GM21367 (cell line): ENCODE measurements at regions not wholly inside any gene's neighbourhood (a gene's known extent, or its start where the extent isn't known, plus 50 kb on each side); places are given as distances from the start of the nearest gene placed in this dataset.
"Not testable (repeated sequence)": the region's sequence is repeated elsewhere in the genome, so short reads cannot be mapped to it uniquely, and the experiment has no call there.

Experiments used
- ATAC-seq: cut with Tn5 transposase; IDR thresholded peaks from one replicate; pipeline ENCODE4 v1.9.1; 2021; ENCODE audit not compliant: unreplicated experiment

DNA sequence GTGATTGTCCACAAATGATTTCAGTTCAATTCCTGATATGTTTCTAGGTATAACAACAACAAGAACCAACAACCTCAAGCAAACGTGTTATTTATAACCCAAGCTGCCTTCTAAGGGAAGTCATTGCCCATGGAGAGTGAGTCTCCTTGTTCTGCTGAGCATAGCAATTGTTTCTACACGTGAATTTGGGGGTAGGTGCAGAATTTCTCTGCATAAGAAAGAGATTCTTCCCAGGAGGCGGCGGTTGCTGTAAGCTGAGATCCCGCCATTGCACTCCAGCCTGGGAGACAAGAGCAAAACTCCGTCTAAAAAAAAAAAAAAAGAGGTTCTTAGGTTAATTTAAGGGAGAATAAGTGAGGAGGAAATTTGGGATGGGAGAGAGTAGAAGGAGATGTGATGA lies 226.5 kb upstream of the PELI2 start:
- ATAC-seq, result no peak

DNA sequence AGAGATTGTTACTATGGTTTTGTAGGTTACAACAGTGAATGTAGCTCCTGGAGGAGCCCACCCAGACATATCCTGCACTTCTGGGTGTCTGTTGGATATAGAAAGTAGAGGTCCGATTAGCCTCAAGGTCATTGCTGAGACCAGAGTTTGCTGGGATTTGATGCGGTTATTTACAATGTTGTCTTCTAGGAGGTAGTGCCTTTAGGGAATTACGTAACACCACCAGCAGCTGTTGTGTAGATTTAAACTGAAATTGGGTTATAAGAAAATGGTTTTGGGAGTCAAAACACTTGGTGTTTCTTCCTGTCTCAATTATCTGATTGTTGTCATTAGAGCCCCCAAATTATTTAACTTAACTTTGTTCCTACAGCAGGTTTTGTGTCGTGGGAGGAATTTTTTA lies 225.3 kb upstream of the PELI2 start:
- no peak for ATAC-seq

DNA sequence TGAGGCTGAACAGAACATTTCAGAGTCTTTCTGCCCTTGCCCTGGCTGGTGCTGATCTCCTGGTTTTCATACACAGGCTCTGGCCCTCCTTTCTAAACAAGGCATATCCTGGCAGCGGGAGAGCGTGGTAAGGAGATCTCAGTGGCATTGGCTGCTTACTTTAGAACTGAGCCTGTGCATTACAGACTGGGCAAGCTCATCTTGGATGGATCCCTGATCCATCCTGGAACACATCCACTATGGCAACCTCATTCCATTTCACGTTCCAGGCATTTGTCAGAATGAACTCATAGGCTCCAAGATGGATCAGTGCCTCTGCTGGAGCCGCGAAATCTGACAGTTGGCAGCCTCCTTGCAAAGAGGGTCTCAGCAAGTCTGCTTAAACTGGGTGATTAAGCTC lies 224.5 kb upstream of the PELI2 start:
- ATAC-seq, result no peak

DNA sequence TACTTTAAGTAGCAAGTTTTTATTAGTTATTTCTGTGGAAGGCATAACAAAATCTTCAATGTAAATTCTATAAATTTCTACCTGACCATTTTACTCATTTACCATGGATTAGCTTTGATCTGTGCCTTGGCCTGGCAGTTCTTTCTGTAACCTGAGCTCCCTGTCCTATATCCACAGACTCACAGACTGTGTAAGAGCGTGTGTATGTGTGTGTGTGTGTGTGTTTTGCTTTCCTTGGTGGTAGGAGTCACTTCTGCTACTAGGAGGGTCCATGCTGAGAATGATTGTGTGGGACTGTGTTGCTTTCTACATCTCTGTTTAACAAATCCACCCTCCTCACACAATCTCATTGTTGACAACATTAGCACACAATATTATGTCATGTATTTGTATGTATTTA lies 221.2 kb upstream of the PELI2 start:
- no peak for ATAC-seq

DNA sequence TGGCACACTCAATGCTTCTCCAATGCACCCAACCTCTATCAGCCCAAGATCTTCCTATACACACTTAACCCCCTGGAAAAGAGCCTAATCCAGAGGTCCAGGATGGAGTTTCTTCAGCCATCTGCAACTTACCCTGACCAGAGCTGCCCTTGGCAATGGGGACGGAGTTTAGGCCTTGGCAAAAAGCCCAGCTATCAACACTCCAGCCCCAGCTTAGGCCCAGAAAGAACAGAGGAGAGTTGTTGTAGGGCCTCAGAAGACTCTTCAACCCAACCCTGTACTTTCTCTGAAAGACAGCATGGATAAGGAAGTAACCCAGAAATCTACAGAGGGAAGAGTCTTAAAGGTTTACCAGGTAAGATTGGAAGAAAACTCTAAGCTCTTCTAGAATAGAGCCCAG lies 219.3 kb upstream of the PELI2 start:
- ATAC-seq, result no peak

DNA sequence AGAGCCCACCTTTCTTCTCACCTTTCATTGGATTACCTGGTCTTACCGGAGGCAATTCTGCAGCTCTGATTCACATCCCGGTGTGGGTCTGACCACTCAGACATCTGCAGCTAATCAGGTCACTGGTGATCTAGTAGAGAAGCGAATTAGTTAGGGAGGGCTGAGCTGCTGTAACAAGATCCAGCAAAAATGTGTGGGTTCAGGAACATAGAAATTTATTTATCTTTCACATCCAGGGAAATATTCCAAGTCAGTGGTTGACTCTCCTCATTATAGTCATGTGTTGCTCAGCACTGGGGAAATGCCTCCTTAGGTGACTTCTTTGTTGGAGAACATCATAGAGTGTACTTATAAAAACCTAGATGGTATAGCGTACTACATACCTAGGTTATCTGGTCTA lies 218.7 kb upstream of the PELI2 start:
- no peak for ATAC-seq

DNA sequence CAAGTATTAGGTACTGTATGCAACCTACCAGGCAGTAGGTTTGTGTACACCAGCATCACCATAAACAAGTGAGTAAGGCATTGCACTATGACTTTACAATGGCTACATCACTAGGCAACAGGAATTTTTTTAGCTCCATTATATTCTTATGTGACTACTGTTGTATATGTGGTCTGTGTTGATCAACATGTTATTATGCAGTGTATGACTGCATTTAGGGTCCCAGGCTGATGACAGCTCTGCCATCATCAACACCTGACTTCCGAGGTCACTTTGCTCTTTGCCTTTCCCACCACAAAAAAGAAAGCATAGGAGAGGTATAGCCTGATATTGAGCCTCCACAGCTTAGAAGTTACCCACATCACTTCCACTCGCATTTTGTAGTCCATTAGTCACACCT lies 217.5 kb upstream of the PELI2 start:
- no peak for ATAC-seq

DNA sequence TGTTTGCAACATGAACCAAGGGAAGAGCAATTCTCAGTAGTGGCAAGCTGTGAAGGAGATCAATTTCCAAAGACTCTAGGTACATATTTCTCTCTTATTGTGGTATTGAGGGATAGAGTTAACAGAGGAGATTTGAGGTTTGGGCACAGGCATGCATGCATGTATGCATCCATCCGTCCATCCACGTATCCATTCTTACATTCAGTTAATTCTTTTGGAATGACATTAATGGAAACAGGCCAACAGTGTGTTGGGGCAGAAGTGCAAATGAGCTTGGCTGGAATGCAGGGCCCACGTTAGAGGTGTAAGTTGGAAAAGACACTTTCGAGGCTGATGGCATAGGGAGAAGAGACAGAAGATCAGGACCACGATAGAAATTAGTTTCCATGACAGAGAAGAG lies 216.9 kb upstream of the PELI2 start:
- ATAC-seq, result no peak

DNA sequence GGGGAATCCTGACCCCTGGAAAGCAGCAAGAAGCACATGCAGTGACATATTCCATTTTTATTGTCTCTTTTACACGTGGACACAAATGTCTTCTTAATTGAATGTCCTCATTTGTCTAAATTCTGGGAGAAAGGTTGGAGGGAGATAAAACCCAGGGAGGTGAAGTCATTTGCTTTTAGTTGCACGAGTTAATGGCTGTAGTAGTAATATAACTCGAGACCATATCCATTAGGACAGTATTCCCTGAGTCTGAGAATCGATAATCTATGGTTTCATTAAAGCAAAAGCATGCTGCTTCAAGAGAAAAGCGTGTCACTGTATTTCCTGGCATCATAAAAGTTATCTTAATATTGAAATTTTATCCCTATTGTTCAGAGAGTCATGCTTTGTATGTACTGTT lies 216.0 kb upstream of the PELI2 start:
- no peak for ATAC-seq

DNA sequence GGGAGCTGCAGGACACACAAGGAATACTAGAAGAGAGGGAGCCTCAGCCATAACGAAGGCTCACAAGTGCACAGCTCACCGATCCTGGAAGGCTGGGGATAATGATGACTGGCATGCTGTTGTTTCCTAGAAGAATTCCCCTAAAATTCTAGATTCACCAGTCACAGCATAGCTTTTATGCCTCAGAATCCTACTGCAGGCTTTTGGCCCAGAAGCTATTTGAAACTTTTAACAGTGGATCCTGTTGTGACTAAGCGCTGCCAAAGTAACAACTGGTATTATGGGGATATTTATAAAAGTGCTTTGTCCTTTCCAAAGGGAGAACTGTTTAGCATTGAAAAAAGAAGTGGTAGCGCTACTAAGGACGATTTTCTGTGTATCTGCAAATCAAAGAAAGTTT lies 214.1 kb upstream of the PELI2 start:
- no peak for ATAC-seq

DNA sequence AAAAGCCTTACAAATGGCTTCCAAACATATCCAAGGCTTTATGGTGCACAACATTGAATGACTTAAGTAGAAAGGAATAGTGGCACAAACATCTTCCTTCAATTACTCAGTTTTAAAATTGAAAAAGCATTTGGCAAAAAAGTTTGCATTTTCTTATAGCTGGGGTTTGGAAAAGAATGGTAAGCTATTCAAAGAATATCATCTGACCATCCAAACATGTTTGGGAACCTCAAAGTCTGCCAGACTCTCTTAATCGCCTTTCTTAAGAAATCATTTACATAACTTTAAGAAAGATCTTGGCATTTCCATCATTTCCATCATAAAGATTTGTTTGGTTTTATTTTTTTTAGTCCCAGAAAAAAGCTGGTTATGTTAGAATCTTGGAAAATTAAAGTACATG lies 210.1 kb upstream of the PELI2 start:
- no peak for ATAC-seq

DNA sequence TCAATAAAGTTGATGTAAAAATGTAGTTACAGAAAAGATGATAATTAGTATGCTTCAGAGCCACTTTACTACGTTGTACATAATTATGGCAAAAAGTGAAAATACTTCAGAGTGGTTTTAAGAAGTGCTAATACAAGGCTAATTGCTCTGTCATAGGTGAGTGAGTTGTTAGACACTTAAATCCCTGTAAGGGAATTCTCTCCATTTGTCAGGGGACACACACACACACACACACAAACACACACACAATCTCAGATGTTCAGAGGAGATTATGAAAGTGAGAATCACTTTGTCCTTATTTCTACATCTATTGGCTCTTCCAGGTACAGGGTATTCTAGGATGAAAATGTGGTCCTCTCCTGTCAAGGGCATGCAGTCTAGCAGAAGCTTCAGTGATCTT lies 208.3 kb upstream of the PELI2 start:
- no peak for ATAC-seq

DNA sequence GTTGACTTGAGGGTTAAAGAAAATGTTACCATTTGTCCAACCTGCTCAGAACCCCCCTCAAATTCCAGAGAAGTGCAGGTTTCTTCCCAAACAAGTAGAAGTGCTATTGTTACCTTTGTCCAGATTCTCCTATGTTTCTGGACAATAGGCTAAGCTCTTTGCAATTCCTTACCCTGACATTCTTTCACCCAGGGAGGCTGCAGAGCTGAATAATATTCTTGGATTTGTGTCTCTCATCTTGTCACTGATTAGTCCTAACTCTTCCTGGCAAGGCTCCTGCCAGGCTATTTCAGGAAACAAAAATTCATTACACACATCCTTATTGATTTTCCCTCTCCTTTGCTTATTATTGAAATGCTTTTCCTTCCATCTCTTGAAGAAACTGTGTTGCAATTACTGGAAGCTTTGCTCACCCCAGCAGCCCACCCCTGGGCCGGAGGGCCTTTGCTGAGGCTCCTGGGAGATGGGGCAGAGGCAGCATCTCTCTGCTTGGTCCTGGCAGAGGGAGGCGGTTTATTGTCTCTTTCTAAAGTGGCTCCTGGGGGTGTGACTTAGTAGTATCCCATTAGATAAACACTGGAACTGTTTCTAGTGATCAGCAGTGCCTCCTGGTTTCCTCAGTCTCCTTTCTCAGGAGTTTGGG lies 207.5 kb upstream of the PELI2 start:
- ATAC-seq, result no peak

DNA sequence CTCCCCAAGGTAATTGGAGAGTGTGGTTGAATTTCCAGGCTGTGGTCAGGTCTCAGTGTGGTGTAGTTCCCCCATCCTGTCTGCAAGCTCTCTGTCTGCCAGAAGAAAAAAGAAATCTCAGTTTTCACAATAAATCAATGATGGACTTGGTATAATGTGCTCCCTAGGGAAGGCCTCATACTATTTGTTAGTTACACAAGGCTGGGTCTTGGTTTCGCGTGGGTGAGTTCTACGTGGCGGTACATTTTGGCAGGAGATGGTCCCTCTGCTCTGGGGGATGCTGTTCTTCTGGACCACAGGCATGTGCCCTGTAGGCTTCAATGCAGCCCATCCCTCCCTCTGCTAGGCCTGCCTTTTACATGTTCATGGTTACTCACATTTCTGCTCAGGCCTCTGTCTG lies 206.4 kb upstream of the PELI2 start:
- no peak for ATAC-seq

DNA sequence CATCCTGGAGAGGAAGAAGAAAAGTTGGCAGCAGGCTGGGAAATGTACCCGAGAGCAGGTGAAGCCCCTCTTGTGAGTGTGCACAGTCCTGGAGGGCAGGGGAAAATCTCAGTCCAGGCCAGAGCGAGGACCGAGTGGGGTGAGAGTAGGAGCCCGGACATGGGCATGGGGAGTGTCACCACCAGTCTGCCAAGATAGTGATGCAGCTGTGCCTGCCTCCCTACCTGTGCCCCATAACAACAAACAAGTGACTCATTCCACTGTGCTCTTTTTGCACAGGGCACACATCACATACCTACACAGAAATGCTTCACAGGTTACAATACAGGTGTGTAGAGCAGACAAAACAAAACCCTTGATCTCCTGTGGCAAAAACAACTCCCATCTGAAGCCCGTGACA lies 205.9 kb upstream of the PELI2 start:
- no peak for ATAC-seq

DNA sequence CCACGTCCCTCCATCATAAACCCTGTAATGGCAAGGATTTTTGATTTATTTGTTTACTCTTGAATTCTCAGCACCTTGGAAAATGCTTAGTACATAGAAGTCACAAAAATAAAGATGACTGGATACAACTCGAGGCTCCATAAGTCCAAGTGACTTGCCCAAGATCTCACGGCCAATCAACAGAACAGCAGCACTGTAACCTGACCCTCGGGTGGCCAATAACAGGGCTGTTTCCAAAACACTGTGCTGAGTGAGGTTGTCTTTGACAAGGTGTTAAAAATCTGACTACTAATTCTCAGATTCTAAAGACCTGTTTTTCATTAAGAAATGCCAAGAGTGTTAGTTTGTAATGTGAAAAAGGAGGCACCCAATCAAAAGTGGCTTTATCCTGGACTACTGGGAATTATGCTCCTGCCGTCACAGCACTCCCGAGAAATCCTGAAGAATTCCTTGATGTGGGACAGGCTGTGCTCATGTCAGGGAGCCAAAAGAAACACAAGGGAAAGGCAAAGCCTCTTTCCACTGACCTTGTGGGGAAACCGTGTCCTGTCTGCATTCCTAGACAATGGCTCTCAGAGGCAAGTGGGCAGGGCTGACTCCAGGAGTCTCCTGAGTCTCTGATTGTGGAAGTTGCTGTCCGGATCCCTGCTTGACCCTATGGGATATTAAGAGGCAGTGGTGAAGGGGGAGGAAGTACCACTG lies 204.7 kb upstream of the PELI2 start:
- ATAC-seq, result no peak

DNA sequence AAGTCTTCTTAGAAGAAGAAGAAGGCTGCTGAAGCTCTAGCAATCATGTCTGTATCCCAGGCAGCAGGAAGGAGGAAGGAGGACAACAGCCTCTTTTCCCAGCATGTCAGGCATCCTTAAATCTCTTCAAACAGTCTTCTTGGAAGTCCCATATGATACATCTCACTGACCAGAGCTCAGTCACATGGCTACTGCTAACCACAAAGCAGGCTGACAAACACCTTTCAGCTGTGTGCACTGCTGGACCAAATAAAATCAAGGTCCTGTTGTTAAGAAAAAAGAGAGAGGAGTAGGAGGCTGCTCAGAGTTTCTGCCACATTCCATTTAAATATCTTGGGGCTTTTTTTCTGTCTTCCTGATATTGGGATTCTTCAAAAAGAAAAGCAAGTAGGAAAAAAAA lies 203.4 kb upstream of the PELI2 start:
- ATAC-seq, result no peak

DNA sequence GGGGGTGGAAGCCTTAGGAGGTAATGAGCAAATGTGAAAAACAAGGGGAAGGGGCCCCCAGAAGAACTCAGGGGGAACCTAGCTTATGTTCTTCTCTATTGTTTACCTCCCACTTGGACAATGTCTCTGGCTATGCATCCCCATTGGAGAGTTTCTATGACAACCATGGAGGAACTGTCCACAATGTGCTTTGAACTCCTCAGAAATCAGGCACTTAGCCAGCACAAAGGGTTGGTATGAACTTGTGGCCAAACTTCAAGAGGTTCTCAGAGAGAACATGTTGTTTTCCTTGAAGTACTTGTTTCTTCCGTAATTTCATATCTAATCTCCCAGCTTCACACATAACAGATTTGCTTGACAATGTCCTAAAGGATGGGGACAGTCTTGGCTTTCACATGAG lies 202.8 kb upstream of the PELI2 start:
- ATAC-seq, result no peak

DNA sequence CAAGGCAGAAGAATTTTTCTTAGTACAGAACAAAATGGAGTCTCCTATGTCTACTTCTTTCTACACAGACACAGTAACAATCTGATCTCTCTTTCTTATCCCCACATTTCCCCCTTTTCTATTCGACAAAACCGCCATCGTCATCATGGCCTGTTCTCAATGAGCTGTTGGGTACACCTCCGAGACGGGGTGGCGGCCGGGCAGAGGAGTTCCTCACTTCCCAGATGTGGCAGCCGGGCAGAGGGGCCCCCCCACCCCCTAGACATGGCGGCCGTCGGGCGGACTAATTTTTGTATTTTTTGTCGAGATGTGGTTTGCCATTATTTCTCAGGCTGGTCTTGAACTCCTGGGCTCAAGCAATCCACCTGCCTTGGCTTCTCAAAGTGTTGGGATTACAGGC lies 198.4 kb upstream of the PELI2 start:
- ATAC-seq, result not testable (repeated sequence)

DNA sequence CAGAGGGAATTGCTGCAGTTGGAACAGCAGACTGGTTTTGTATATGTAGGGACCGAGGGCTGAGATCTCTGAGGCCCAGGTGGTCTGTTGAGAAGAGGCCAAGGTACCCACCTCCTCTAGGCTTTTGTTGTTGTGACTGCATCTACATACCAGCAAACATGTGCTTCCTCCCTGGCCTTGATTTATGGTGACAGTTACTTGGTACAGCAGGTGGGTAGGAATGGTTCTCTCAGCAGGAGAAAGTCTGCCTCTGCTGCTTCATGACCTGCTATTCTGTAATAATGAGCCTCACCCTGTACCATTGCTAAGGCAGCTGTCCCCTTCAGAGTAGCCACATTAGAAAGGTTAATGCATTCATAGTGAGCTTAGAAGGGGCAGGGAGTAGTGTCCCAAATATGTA lies 196.7 kb upstream of the PELI2 start:
- no peak for ATAC-seq

DNA sequence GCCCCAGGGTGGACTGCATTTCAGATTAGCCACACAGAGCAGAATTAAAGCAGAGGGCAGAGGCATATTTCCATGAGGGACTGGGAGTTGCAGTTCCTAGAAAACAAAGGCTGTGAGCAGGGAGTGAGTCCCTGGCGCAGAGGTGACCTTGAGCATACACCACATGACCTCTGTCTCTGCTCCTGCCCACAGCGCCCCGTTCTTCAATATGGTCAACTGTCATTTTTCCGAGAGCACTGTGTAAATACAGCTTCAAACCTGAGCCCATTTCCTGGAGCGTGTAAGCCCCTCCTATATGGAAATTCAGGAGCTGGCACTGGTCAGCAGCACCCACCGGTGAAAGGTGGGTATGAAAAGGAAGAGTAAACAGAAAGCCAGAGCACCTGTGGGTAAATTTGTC lies 192.2 kb upstream of the PELI2 start:
- ATAC-seq, result no peak

DNA sequence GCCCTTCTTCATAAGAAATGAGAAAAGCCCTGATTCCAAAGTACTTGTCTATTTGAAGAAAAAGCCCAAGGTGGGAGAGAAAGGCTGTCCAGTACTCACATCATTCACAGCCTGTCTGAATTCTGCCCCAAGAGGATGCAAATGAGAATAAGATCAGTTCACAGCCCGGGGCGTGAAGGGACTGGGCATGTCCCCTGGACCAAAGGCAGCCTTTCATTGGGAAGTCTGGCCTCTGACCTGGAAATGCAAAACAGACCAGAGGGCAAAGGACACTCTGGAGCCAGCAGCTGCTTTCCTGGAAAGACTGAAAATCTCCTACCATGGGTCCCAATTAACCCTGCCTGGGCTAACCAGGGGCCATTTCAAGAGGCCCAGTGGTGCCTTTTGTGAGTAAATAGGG lies 191.2 kb upstream of the PELI2 start:
- no peak for ATAC-seq

DNA sequence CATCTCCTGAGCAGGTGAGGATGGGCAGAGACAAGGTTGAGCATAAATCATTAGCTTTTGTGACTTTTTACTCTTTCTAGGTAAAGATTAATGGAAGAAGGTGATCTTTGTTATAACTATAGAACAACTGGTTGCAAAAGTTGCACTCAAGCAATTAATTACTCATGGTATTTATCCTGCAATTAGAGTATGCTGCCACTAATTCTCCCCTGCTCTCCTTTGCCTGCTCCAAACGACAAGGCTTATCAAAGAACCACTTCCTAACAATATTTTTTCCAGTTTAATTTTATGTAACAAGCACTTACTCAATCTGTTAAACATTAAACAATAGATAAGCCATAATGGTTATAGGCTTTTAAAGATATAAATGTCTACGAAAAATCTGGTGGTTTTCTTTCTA lies 189.9 kb upstream of the PELI2 start:
- ATAC-seq, result no peak
